Naive thymus-derived CD4-positive, alpha-beta T cell (primary cell): ENCODE measurements at regions not wholly inside any gene's neighbourhood (a gene's known extent, or its start where the extent isn't known, plus 50 kb on each side); places are given as distances from the start of the nearest gene placed in this dataset.

Experiments
- ATAC-seq: fragments of 150-1000 bp; cut with Tn5 transposase; 2 replicates; pipeline ENCODE4 v1.10.0; 2021; ENCODE audit warnings: mild to moderate bottlenecking, moderate library complexity
- CTCF ChIA-PET: fragments of 350-600 bp; sonication (Branson Sonifier 250); formaldehyde crosslinking; loops from one replicate; lab custom pipeline; 2021; ENCODE audit warnings: antibody characterized with exemption; lab: Charles Lee
- POLR2A ChIA-PET: fragments of 350-600 bp; sonication (Branson Sonifier 250); formaldehyde crosslinking; loops from one replicate; lab custom pipeline; 2021; ENCODE audit warnings: antibody characterized with exemption, inconsistent platforms; lab: Charles Lee
- DNase-seq, 9 donors: peaks; one replicate each; pipeline versions ENCODE4 v3.0.0 to v3.0.0-alpha.2; 2020 to 2022; ENCODE audit warnings: mixed read lengths in 1 of 9
- H3K27ac ChIP-seq: one replicate; pipeline ENCODE4 v1.7.0; 2013; ENCODE audit warnings: mild to moderate bottlenecking, low read depth, low read length, moderate library complexity
- H3K27me3 ChIP-seq, 2 donors: one replicate each; pipeline ENCODE4 v1.7.0; 2013; ENCODE audit warnings: low read length in 2 of 2, mild to moderate bottlenecking in 2 of 2, moderate library complexity in 2 of 2; ENCODE audit not compliant: control insufficient read depth in 2 of 2, insufficient read depth in 2 of 2
- H3K36me3 ChIP-seq, 3 experiments: 1 replicate in 2 of 3; 2 replicates in 1 of 3; pipeline ENCODE4 v1.7.0; 2013; ENCODE audit warnings: low read length in 3 of 3, mild to moderate bottlenecking in 3 of 3, moderate library complexity in 1 of 3; ENCODE audit not compliant: insufficient read depth in 3 of 3, control insufficient read depth in 2 of 3
- H3K4me1 ChIP-seq, 2 donors: one replicate each; pipeline ENCODE4 v1.7.0; 2013; ENCODE audit warnings: low read length in 2 of 2, mild to moderate bottlenecking in 2 of 2, moderate library complexity in 1 of 2; ENCODE audit not compliant: control insufficient read depth in 2 of 2, insufficient read depth in 2 of 2
- H3K4me3 ChIP-seq: 2 replicates; pipeline ENCODE4 v1.7.0; 2013; ENCODE audit warnings: mild to moderate bottlenecking, low read length
- H3K9me3 ChIP-seq, 3 experiments: 1 replicate in 2 of 3; 2 replicates in 1 of 3; pipeline ENCODE4 v1.7.0; 2013; ENCODE audit warnings: low read length in 3 of 3; ENCODE audit not compliant: control insufficient read depth in 2 of 3
- H3K27ac Mint-ChIP-seq, 9 donors: one replicate each; pipeline ENCODE4 v1.8.0; 2020 to 2022; ENCODE audit warnings: mixed read lengths in 9 of 9, mild to moderate bottlenecking in 8 of 9, moderate library complexity in 5 of 9, inconsistent platforms in 2 of 9
- H3K27me3 Mint-ChIP-seq, 5 donors: one replicate each; pipeline ENCODE4 v1.8.0; 2021 to 2022; ENCODE audit warnings: mixed read lengths in 5 of 5, mild to moderate bottlenecking in 1 of 5
- H3K36me3 Mint-ChIP-seq, 5 donors: one replicate each; pipeline ENCODE4 v1.8.0; 2020 to 2022; ENCODE audit warnings: mixed read lengths in 5 of 5, mild to moderate bottlenecking in 3 of 5, inconsistent platforms in 1 of 5
- H3K4me1 Mint-ChIP-seq, 7 donors: one replicate each; pipeline ENCODE4 v1.8.0; 2020 to 2022; ENCODE audit warnings: mixed read lengths in 7 of 7, mild to moderate bottlenecking in 3 of 7, inconsistent platforms in 1 of 7
- H3K4me3 Mint-ChIP-seq, 10 donors: one replicate each; pipeline ENCODE4 v1.8.0; 2020 to 2022; ENCODE audit warnings: mild to moderate bottlenecking in 10 of 10, mixed read lengths in 10 of 10, moderate library complexity in 6 of 10, inconsistent platforms in 2 of 10
- H3K9me3 Mint-ChIP-seq, 11 donors: one replicate each; pipeline ENCODE4 v1.8.0; 2020 to 2022; ENCODE audit warnings: mixed read lengths in 11 of 11, mild to moderate bottlenecking in 4 of 11, inconsistent platforms in 1 of 11, moderate library complexity in 1 of 11
- intact Hi-C, 2 donors: fragments of 100-400 bp; cut with micrococcal nuclease; formaldehyde crosslinking; loops; one replicate each; pipeline ENCODE4 v1.15.1; 2023

DNA sequence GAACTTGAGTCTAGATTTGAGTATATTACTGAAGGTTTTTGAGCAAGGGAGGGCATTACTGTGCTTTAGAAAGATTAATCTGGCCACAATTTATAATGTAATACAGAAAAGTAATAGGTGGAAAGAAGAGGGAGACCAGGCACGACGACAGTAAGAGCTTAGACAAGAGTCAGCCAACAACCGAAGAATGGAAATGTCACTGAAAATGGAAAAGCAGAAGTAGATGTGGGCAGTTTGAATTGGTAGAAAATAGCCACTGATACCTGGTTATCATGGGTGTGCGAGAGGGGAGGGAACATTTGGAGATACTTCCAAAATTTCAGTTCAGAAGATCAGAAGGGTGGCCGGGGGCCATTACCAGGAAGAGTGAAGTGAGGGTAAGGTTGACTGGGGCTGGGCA is 339.1 kb downstream of the UTRN start:
- no peaks in the 10 kb centered on the region for H3K36me3 ChIP-seq
- Mint-ChIP-seq H3K4me1 (peaks cover 3 to 41% (median 29%) of the 10 kb centered on the region in 7 donors), H3K27me3 (no peaks in the 10 kb centered on the region), H3K9me3 (no peaks in the 10 kb centered on the region), H3K36me3 (peaks cover 0 to 29% (median 12%) of the 10 kb centered on the region in 5 donors), H3K27ac (peak overlapping the region in 3 of 9 donors; percentile 5 to 37 (median 20)), H3K4me3 (no peak overlapping the region)
- no peak for ATAC-seq
- H3K27me3 ChIP-seq: no peaks in the 10 kb centered on the region
- H3K27ac ChIP-seq: no peak overlapping the region
- no peaks in the 10 kb centered on the region for H3K4me1 ChIP-seq
- no peak overlapping the region for H3K4me3 ChIP-seq
- ChIA-PET CTCF (no interaction called here), POLR2A (no interaction called here)
- DNase-seq: no peak
- intact Hi-C loops: no loop called here
- no peaks in the 10 kb centered on the region for H3K9me3 ChIP-seq

DNA sequence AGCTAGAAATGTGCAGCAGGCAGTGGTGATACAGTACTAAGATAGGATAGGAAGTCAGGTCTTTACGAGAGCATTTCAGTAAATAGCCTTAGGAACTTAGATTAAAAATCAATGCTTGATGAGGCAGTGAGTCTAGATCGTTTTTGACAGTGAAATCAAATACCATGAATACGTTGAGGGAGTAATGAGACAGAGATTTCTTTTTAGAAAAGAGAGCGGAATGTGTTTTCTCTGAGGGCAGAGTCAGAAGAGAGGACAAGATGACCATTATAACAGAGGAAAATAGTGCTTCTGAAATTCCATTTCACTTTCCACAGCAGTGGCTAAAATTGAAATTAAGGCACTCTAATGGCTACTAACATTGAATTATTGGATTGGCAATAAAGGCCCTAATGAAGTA is 339.6 kb downstream of the UTRN start:
- CTCF ChIA-PET: no interaction called here
- Histone ChIP-seq H3K4me3 (no peak overlapping the region), H3K36me3 (no peaks in the 10 kb centered on the region), H3K4me1 (no peaks in the 10 kb centered on the region), H3K27ac (no peak overlapping the region), H3K9me3 (no peaks in the 10 kb centered on the region), H3K27me3 (no peaks in the 10 kb centered on the region)
- DNase-seq (no peak), ATAC-seq (no peak)
- peaks cover 0 to 2% (median 0%) of the 10 kb centered on the region in 11 donors for H3K9me3 Mint-ChIP-seq
- peaks cover 7 to 42% (median 32%) of the 10 kb centered on the region in 7 donors for H3K4me1 Mint-ChIP-seq
- H3K27me3 Mint-ChIP-seq: no peaks in the 10 kb centered on the region
- H3K36me3 Mint-ChIP-seq: peaks cover 0 to 34% (median 12%) of the 10 kb centered on the region in 5 donors
- POLR2A ChIA-PET: no interaction called here
- peak overlapping the region in 1 of 9 donors; percentile 37 for H3K27ac Mint-ChIP-seq
- no peak overlapping the region for H3K4me3 Mint-ChIP-seq
- intact Hi-C loops: no loop called here

DNA sequence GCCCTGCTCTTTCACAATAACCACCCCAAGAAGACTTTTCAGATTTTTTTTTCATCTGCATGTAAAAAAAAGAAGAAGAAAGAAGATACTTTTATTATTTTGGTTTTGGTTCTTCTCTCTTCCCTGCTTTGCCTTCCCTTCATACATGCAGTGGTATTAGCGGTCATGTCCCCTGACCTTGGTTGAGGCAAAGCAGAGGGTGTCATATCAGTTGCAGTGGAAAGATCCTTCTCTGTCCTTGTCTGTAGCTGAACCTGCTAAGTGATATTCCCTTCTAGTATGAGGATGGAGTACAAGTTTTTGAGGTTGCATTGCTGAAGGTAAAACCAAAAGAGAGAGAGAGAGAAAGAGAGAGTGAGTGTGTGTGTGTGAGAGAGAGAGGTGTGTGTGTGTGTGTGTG is 345.7 kb downstream of the UTRN start:
- Histone ChIP-seq H3K4me3 (no peak overlapping the region), H3K27ac (no peak overlapping the region), H3K9me3 (no peaks in the 10 kb centered on the region), H3K36me3 (no peaks in the 10 kb centered on the region), H3K27me3 (no peaks in the 10 kb centered on the region), H3K4me1 (no peaks in the 10 kb centered on the region)
- Mint-ChIP-seq H3K4me3 (no peak overlapping the region), H3K27me3 (no peaks in the 10 kb centered on the region), H3K9me3 (peaks cover 0 to 2% (median 0%) of the 10 kb centered on the region in 11 donors), H3K36me3 (peaks cover 0 to 41% (median 18%) of the 10 kb centered on the region in 5 donors), H3K27ac (peak overlapping the region in 3 of 9 donors; percentile 14 to 58 (median 52)), H3K4me1 (peaks cover 0 to 32% (median 20%) of the 10 kb centered on the region in 7 donors)
- ChIA-PET POLR2A (interaction anchor here (1.0 kb wide), 1 partner anchor 13 kb away, joined by 4 read pairs; no protein-coding TSS in a partner anchor), CTCF (no interaction called here)
- DNase-seq (no peak), ATAC-seq (no peak)
- intact Hi-C loops: no loop called here

DNA sequence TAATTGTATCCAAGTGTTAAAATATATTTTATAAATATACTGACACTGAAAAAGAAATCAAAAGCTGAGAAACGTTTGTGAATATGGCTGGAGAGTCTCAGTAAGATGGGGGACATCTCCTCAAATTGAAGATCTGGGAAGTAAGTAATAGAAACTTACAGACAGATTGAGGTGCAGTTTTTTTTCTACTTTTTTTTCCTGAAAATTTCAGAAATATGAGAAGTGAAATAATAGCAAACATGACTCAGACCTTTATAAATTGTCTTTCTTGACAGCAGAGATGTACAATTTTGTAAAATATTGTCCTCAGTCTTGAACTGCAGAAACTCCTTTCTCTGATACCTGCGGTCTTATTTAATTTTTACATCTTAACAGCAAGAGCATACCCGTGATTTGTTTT is 347.1 kb downstream of the UTRN start:
- ChIA-PET POLR2A (interaction anchor here (0.6 kb wide), 1 partner anchor 171 kb away, joined by 4 read pairs; no protein-coding TSS in a partner anchor), CTCF (no interaction called here)
- no peak for DNase-seq
- H3K27me3 Mint-ChIP-seq: no peaks in the 10 kb centered on the region
- H3K36me3 Mint-ChIP-seq: peaks cover 3 to 41% (median 18%) of the 10 kb centered on the region in 5 donors
- peaks cover 0 to 2% (median 0%) of the 10 kb centered on the region in 11 donors for H3K9me3 Mint-ChIP-seq
- H3K27ac Mint-ChIP-seq: no peak overlapping the region
- no peaks in the 10 kb centered on the region for H3K9me3 ChIP-seq
- H3K27ac ChIP-seq: no peak overlapping the region
- no peak overlapping the region for H3K4me3 ChIP-seq
- no peaks in the 10 kb centered on the region for H3K36me3 ChIP-seq
- H3K4me1 ChIP-seq: no peaks in the 10 kb centered on the region
- no peak overlapping the region for H3K4me3 Mint-ChIP-seq
- H3K4me1 Mint-ChIP-seq: peaks cover 0 to 32% (median 24%) of the 10 kb centered on the region in 7 donors
- intact Hi-C loops: no loop called here
- H3K27me3 ChIP-seq: no peaks in the 10 kb centered on the region
- no peak for ATAC-seq

DNA sequence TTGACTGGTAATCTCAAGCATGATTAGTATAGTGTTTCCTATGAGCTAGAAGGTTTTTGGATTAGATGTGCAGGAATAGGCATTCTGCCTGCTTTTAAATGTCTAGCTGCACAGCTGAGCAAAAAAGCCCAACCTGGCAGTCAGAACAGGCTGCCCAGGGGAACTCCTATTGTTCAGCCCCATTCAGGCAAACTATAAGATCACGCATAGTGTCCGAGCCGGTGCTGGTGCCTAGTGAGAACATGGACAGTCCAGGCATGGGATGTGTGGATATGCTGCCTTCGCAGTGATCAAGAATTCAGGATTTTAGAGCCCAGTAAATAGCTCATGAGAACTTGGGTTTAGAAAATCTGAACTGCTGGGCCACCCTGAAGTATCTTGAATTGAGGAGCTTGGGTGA is 348.8 kb downstream of the UTRN start:
- H3K9me3 ChIP-seq: no peaks in the 10 kb centered on the region
- Mint-ChIP-seq H3K27ac (no peak overlapping the region), H3K9me3 (peaks cover 0 to 2% (median 0%) of the 10 kb centered on the region in 11 donors), H3K27me3 (no peaks in the 10 kb centered on the region), H3K4me3 (no peak overlapping the region), H3K36me3 (peaks cover 3 to 32% (median 15%) of the 10 kb centered on the region in 5 donors), H3K4me1 (peaks cover 0 to 22% (median 19%) of the 10 kb centered on the region in 7 donors)
- CTCF ChIA-PET: no interaction called here
- POLR2A ChIA-PET: no interaction called here
- DNase-seq: no peak
- no peak overlapping the region for H3K27ac ChIP-seq
- H3K4me3 ChIP-seq: no peak overlapping the region
- no peaks in the 10 kb centered on the region for H3K27me3 ChIP-seq
- ATAC-seq: no peak
- intact Hi-C loops: no loop called here
- no peaks in the 10 kb centered on the region for H3K36me3 ChIP-seq
- H3K4me1 ChIP-seq: no peaks in the 10 kb centered on the region

DNA sequence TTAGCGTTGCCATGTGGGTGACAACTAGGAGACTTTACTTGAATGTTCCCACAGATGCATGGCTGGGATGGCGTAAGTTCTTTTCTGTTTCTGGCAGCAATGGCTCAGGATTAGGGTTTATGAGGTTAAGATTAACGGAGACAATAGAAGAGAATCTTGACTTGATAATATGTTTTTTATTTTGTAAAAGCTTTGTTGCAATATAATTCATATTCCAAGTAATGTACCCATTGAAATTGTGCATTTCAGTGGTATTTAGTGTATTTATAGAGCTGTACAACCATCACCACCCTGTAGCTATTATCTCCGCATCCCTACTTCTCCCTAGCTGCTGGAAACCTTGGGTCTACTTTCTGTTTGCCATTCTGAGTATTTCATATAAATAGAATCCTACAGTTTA is 349.2 kb downstream of the UTRN start:
- no peaks in the 10 kb centered on the region for H3K27me3 ChIP-seq
- H3K4me1 ChIP-seq: no peaks in the 10 kb centered on the region
- Mint-ChIP-seq H3K27me3 (no peaks in the 10 kb centered on the region), H3K4me3 (no peak overlapping the region), H3K9me3 (peaks cover 0 to 2% (median 0%) of the 10 kb centered on the region in 11 donors), H3K27ac (peak overlapping the region in 1 of 9 donors; percentile 26), H3K4me1 (peaks cover 1 to 24% (median 22%) of the 10 kb centered on the region in 7 donors), H3K36me3 (peaks cover 3 to 31% (median 18%) of the 10 kb centered on the region in 5 donors)
- H3K36me3 ChIP-seq: no peaks in the 10 kb centered on the region
- ChIA-PET POLR2A (no interaction called here), CTCF (no interaction called here)
- intact Hi-C loops: no loop called here
- no peaks in the 10 kb centered on the region for H3K9me3 ChIP-seq
- DNase-seq (no peak), ATAC-seq (no peak)
- no peak overlapping the region for H3K4me3 ChIP-seq
- no peak overlapping the region for H3K27ac ChIP-seq

DNA sequence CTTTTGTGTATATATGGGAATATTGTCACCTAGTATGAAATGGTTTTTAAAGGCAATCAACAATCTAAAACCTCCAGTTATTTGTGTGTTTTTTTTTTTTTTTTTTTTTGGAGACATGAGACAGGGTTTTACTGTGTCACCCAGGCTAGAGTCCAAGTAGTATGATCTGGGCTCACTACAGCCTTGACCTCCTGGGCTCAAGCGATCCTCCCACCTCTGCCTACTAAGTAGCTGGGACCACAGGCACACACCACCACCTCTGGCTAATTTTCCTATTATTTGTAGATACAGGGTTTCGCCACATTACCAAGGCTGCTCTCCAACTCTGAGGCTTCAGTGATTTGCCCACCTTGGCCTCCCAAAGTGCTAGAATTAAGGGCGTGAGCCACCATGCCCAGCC is 349.9 kb downstream of the UTRN start:
- H3K36me3 ChIP-seq: no peaks in the 10 kb centered on the region
- no peak for ATAC-seq
- H3K4me3 Mint-ChIP-seq: no peak overlapping the region
- H3K9me3 ChIP-seq: no peaks in the 10 kb centered on the region
- H3K4me1 Mint-ChIP-seq: peaks cover 2 to 27% (median 24%) of the 10 kb centered on the region in 7 donors
- POLR2A ChIA-PET: no interaction called here
- no peak overlapping the region for H3K27ac ChIP-seq
- H3K4me3 ChIP-seq: no peak overlapping the region
- peaks cover 0 to 1% (median 0%) of the 10 kb centered on the region in 11 donors for H3K9me3 Mint-ChIP-seq
- no peaks in the 10 kb centered on the region for H3K27me3 ChIP-seq
- H3K36me3 Mint-ChIP-seq: peaks cover 3 to 33% (median 21%) of the 10 kb centered on the region in 5 donors
- no peaks in the 10 kb centered on the region for H3K27me3 Mint-ChIP-seq
- CTCF ChIA-PET: no interaction called here
- H3K4me1 ChIP-seq: no peaks in the 10 kb centered on the region
- intact Hi-C loops: no loop called here
- no peak for DNase-seq
- H3K27ac Mint-ChIP-seq: no peak overlapping the region
